ENCODE measurements at regions not wholly inside any gene's neighbourhood (a gene's known extent, or its start where the extent isn't known, plus 50 kb on each side); places are given as distances from the start of the nearest gene placed in this dataset.

- H3K27ac ChIP-seq (ENCODE audit: low read depth in 1 of 2, low read length in 1 of 2) = no peak overlapping the region
- no peak for DNase-seq
- no peaks in the 10 kb centered on the region for H3K36me3 ChIP-seq (ENCODE audit: control insufficient read depth in 4 of 4, insufficient read depth in 4 of 4, low read length in 4 of 4)
- H3K9me3 ChIP-seq (ENCODE audit: control insufficient read depth in 4 of 4, insufficient read depth in 3 of 4, low read length in 3 of 4) = peaks cover 0 to 4% (median 2%) of the 10 kb centered on the region in 4 donors
- no peak overlapping the region for H3K9ac ChIP-seq (ENCODE audit: insufficient read depth in 1 of 2, low read length in 2 of 2)
- no peak overlapping the region for H3K4me3 ChIP-seq
- no peak for ATAC-seq (ENCODE audit: insufficient read depth, low FRiP score)
- 61 to 76% methylated on average over 1 of the region's 1 CpG for WGBS, 2 donors
- H3K27me3 ChIP-seq (ENCODE audit: control insufficient read depth in 3 of 3, insufficient read depth in 3 of 3, low read length in 2 of 3) = no peaks in the 10 kb centered on the region
- H3K4me1 ChIP-seq (ENCODE audit: control insufficient read depth in 5 of 5, insufficient read depth in 5 of 5, low read length in 5 of 5) = no peaks in the 10 kb centered on the region
- TF ChIP-seq CTCF (IDR thresholded peaks at IDR 0.05; ENCODE audit: control extremely low read depth, extremely low read depth) = no peak
Observed at GRCh38 chr5:8934455-8934854, 611.4 kb downstream of the SEMA5A start.

GRCh38 chr5:8940934-8941333 lies 604.9 kb downstream of the SEMA5A start:
- DNase-seq = no peak
- no peak for ATAC-seq (ENCODE audit: insufficient read depth, low FRiP score)
- H3K36me3 ChIP-seq (ENCODE audit: control insufficient read depth in 4 of 4, insufficient read depth in 4 of 4, low read length in 4 of 4) = no peaks in the 10 kb centered on the region
- peaks cover 0 to 3% (median 0%) of the 10 kb centered on the region in 5 donors for H3K4me1 ChIP-seq (ENCODE audit: control insufficient read depth in 5 of 5, insufficient read depth in 5 of 5, low read length in 5 of 5)
- no peaks in the 10 kb centered on the region for H3K27me3 ChIP-seq (ENCODE audit: control insufficient read depth in 3 of 3, insufficient read depth in 3 of 3, low read length in 2 of 3)
- WGBS, 2 donors = 68 to 90% methylated on average over 1 of the region's 1 CpG
- TF ChIP-seq CTCF (IDR thresholded peaks at IDR 0.05; ENCODE audit: control extremely low read depth, extremely low read depth) = no peak
- H3K27ac ChIP-seq (ENCODE audit: low read depth in 1 of 2, low read length in 1 of 2) = no peak overlapping the region
- no peak overlapping the region for H3K4me3 ChIP-seq
- peaks cover 0 to 5% (median 3%) of the 10 kb centered on the region in 4 donors for H3K9me3 ChIP-seq (ENCODE audit: control insufficient read depth in 4 of 4, insufficient read depth in 3 of 4, low read length in 3 of 4)
- H3K9ac ChIP-seq (ENCODE audit: insufficient read depth in 1 of 2, low read length in 2 of 2) = no peak overlapping the region

- no peak overlapping the region for H3K4me3 ChIP-seq
- H3K36me3 ChIP-seq (ENCODE audit: control insufficient read depth in 4 of 4, insufficient read depth in 4 of 4, low read length in 4 of 4) = no peaks in the 10 kb centered on the region
- no peak for ATAC-seq (ENCODE audit: insufficient read depth, low FRiP score)
- no peak overlapping the region for H3K27ac ChIP-seq (ENCODE audit: low read depth in 1 of 2, low read length in 1 of 2)
- DNase-seq = peak in 2 of 3 donors; percentile 18 to 34
- H3K9ac ChIP-seq (ENCODE audit: insufficient read depth in 1 of 2, low read length in 2 of 2) = no peak overlapping the region
- no peak for TF ChIP-seq CTCF (IDR thresholded peaks at IDR 0.05; ENCODE audit: control extremely low read depth, extremely low read depth)
- H3K9me3 ChIP-seq (ENCODE audit: control insufficient read depth in 4 of 4, insufficient read depth in 3 of 4, low read length in 3 of 4) = peaks cover 0 to 3% (median under 1%) of the 10 kb centered on the region in 4 donors
- 53 to 66% methylated on average over 3 of the region's 3 CpGs for WGBS, 2 donors
- peaks cover 0 to 3% (median 0%) of the 10 kb centered on the region in 5 donors for H3K4me1 ChIP-seq (ENCODE audit: control insufficient read depth in 5 of 5, insufficient read depth in 5 of 5, low read length in 5 of 5)
- no peaks in the 10 kb centered on the region for H3K27me3 ChIP-seq (ENCODE audit: control insufficient read depth in 3 of 3, insufficient read depth in 3 of 3, low read length in 2 of 3)
Observed at GRCh38 chr5:8943301-8943700, 602.6 kb downstream of the SEMA5A start.

GRCh38 chr5:8944005-8944404 lies 601.9 kb downstream of the SEMA5A start:
- TF ChIP-seq CTCF (IDR thresholded peaks at IDR 0.05; ENCODE audit: control extremely low read depth, extremely low read depth) = no peak
- Histone ChIP-seq H3K27me3 (ENCODE audit: control insufficient read depth in 3 of 3, insufficient read depth in 3 of 3, low read length in 2 of 3) (no peaks in the 10 kb centered on the region), H3K27ac (ENCODE audit: low read depth in 1 of 2, low read length in 1 of 2) (no peak overlapping the region), H3K4me3 (no peak overlapping the region), H3K4me1 (ENCODE audit: control insufficient read depth in 5 of 5, insufficient read depth in 5 of 5, low read length in 5 of 5) (peaks cover 0 to 3% (median 0%) of the 10 kb centered on the region in 5 donors), H3K9me3 (ENCODE audit: control insufficient read depth in 4 of 4, insufficient read depth in 3 of 4, low read length in 3 of 4) (peaks cover 0 to 3% (median under 1%) of the 10 kb centered on the region in 4 donors), H3K36me3 (ENCODE audit: control insufficient read depth in 4 of 4, insufficient read depth in 4 of 4, low read length in 4 of 4) (no peaks in the 10 kb centered on the region), H3K9ac (ENCODE audit: insufficient read depth in 1 of 2, low read length in 2 of 2) (no peak overlapping the region)
- no peak for DNase-seq
- WGBS, 2 donors = 70 to 86% methylated on average over 4 of the region's 4 CpGs
- no peak for ATAC-seq (ENCODE audit: insufficient read depth, low FRiP score)

Data from lung (tissue), 11 donors.